Loucy (cell line): ENCODE measurements at regions not wholly inside any gene's neighbourhood (a gene's known extent, or its start where the extent isn't known, plus 50 kb on each side); places are given as distances from the start of the nearest gene placed in this dataset.

Experiments used
- CTCF ChIP-seq: fragments of 200-600 bp; sonication (generic); conservative IDR thresholded peaks from 2 replicates; pipeline ENCODE4 v1.5.1; 2014; ENCODE audit warnings: mild to moderate bottlenecking, antibody characterized with exemption, low read length
- EZH2phosphoT487 ChIP-seq: fragments of 200-600 bp; IDR thresholded peaks from 2 replicates; pipeline ENCODE4 v1.6.1; 2018; ENCODE audit warnings: antibody characterized with exemption, mild to moderate bottlenecking, moderate library complexity, borderline replicate concordance

DNA sequence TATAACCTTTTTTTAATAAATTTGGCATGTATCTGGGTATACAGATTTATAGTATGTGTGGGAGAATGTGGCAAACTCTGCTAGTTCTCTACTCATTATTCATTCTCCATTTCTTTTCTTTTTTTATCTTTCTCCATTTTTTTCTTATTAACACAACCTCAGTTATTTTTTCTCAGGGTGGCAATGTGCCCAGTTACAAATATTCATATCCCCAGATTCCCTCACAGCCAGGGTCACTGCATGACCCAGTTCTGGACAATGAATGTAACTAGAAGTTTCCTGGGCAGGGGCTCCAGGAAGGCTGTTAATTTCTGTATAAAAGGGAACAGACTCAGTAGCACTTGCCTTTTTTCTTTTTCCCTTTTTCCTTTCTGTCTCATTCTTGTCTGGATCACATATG is 95.6 kb downstream of the VCPKMT start:
- TF ChIP-seq CTCF, result no peak
- TF ChIP-seq EZH2phosphoT487, result no peak
